Keratinocyte (primary cell): ENCODE measurements at regions not wholly inside any gene's neighbourhood (a gene's known extent, or its start where the extent isn't known, plus 50 kb on each side); places are given as distances from the start of the nearest gene placed in this dataset.

Source experiments
- DNase-seq: peaks from one replicate; pipeline ENCODE4 v3.0.0-alpha.2; 2011; ENCODE audit warnings: low read depth, missing footprints, low spot score
- FAIRE-seq: peaks from 2 replicates; lab custom pipeline; 2011; peaks lifted over from hg19 to GRCh38; lab: Jason Lieb, UNC
- H2AFZ ChIP-seq: 2 replicates; pipeline ENCODE4 v1.6.0; 2012; ENCODE audit warnings: low read length, control low read depth, inconsistent platforms; ENCODE audit not compliant: control insufficient read depth
- H3K27ac ChIP-seq: 2 replicates; pipeline ENCODE4 v1.5.1; 2011; ENCODE audit warnings: low read length; ENCODE audit not compliant: control insufficient read depth, insufficient read depth
- H3K27me3 ChIP-seq: 3 replicates; pipeline ENCODE4 v1.6.0; 2011; ENCODE audit warnings: low read length; ENCODE audit not compliant: control insufficient read depth, insufficient read depth; ENCODE audit errors: extremely low read depth
- H3K36me3 ChIP-seq, 2 experiments: 2 replicates in 1 of 2; 3 replicates in 1 of 2; pipeline ENCODE4 v1.5.1; 2011; ENCODE audit warnings: low read length in 2 of 2, mild to moderate bottlenecking in 1 of 2; ENCODE audit not compliant: control insufficient read depth in 2 of 2, insufficient read depth in 2 of 2; ENCODE audit errors: extremely low read depth in 1 of 2
- H3K4me1 ChIP-seq: 3 replicates; pipeline ENCODE4 v1.5.1; 2011; ENCODE audit warnings: low read length; ENCODE audit not compliant: control insufficient read depth, insufficient read depth; ENCODE audit errors: extremely low read depth
- H3K4me2 ChIP-seq: 3 replicates; pipeline ENCODE4 v1.6.0; 2011; ENCODE audit warnings: low read depth, low read length; ENCODE audit not compliant: control insufficient read depth, insufficient read depth; ENCODE audit errors: extremely low read depth
- H3K4me3 ChIP-seq, 3 experiments: fragments of 200-600 bp in 1 of 3; sonication (generic) in 1 of 3; 2 replicates in 2 of 3; 3 replicates in 1 of 3; pipeline ENCODE4 v1.5.1; 2011 to 2016; ENCODE audit warnings: low read length in 3 of 3, mild to moderate bottlenecking in 3 of 3, control low read depth in 2 of 3, inconsistent platforms in 1 of 3, low read depth in 1 of 3, mixed read lengths in 1 of 3, mixed run types in 1 of 3, moderate library complexity in 1 of 3; ENCODE audit not compliant: control insufficient read depth in 2 of 3, insufficient read depth in 2 of 3; ENCODE audit errors: extremely low read depth in 1 of 3
- H3K79me2 ChIP-seq: 2 replicates; pipeline ENCODE4 v1.6.0; 2012; ENCODE audit warnings: low read length; ENCODE audit not compliant: control insufficient read depth, insufficient read depth
- H3K9ac ChIP-seq: 3 replicates; pipeline ENCODE4 v1.6.0; 2011; ENCODE audit warnings: low read length; ENCODE audit not compliant: control insufficient read depth, insufficient read depth; ENCODE audit errors: extremely low read depth
- H3K9me1 ChIP-seq: 3 replicates; pipeline ENCODE4 v1.6.0; 2011; ENCODE audit warnings: low read length; ENCODE audit not compliant: control insufficient read depth, insufficient read depth; ENCODE audit errors: extremely low read depth
- H3K9me3 ChIP-seq: 2 replicates; pipeline ENCODE4 v1.5.1; 2012; ENCODE audit warnings: low read depth, low read length; ENCODE audit not compliant: control insufficient read depth
- H4K20me1 ChIP-seq: 3 replicates; pipeline ENCODE4 v1.6.0; 2011; ENCODE audit warnings: low read length; ENCODE audit not compliant: control insufficient read depth, insufficient read depth; ENCODE audit errors: extremely low read depth
- CTCF ChIP-seq, 3 experiments: IDR thresholded peaks in 1 of 3; conservative IDR thresholded peaks in 1 of 3; optimal IDR thresholded peaks in 1 of 3; 2 replicates in 2 of 3; 3 replicates in 1 of 3; pipeline versions ENCODE3 to v1.5.1; 2011; ENCODE audit warnings: low read length in 3 of 3, mild to moderate bottlenecking in 3 of 3, moderate library complexity in 2 of 3, control low read depth in 1 of 3, inconsistent platforms in 1 of 3; ENCODE audit not compliant: insufficient read depth in 2 of 3; ENCODE audit errors: extremely low read depth in 1 of 3
- EZH2 ChIP-seq: IDR thresholded peaks from one replicate; pipeline ENCODE4 v1.6.1; 2012; ENCODE audit warnings: inconsistent platforms, mild to moderate bottlenecking, low read length, moderate library complexity
- dilution Hi-C: fragments of 300-500 bp; cut with MboI; formaldehyde crosslinking; loops from one replicate; pipeline ENCODE4 v1.7.0; 2020; ENCODE audit warnings: low sequenced_read_pairs; ENCODE audit not compliant: extremely low pct_ligation_motif_present

- peak; percentile 20 for FAIRE-seq
- H3K4me3 ChIP-seq = no peak overlapping the region
- dilution Hi-C loops = loop anchor here (25.0 kb wide), 1 partner anchor 867 kb away; no protein-coding TSS in a partner anchor
These were observed 799.7 kb upstream of the ACVR2A start for GRCh38 chr2:147045113-147045512.

GRCh38 chr2:147041121-147041494, 803.7 kb upstream of the ACVR2A start:
- Histone ChIP-seq H3K79me2 (no peaks in the 10 kb centered on the region), H3K36me3 (no peaks in the 10 kb centered on the region), H3K27ac (no peak overlapping the region), H3K9ac (no peak overlapping the region), H4K20me1 (no peaks in the 10 kb centered on the region), H3K27me3 (no peaks in the 10 kb centered on the region), H3K4me1 (no peaks in the 10 kb centered on the region), H3K4me3 (no peak overlapping the region), H3K9me1 (no peaks in the 10 kb centered on the region), H3K9me3 (no peaks in the 10 kb centered on the region), H2AFZ (no peak overlapping the region), H3K4me2 (no peak overlapping the region)
- TF ChIP-seq CTCF (optimal IDR thresholded peaks at IDR 0.05 in 1 of 3, IDR thresholded peaks at IDR 0.05 in 1 of 3, conservative IDR thresholded peaks at IDR 0.05 in 1 of 3; ENCODE audit: extremely low read depth in 1 of 3, insufficient read depth in 2 of 3, low read length in 3 of 3) (no peak), EZH2 (no peak)
- dilution Hi-C loops = loop anchor here (25.0 kb wide), 1 partner anchor 871 kb away; no protein-coding TSS in a partner anchor
- FAIRE-seq (no peak), DNase-seq (no peak)

More at GRCh38 chr2:147045113-147045512, 799.7 kb upstream of the ACVR2A start:
- Histone ChIP-seq H3K4me1 (no peaks in the 10 kb centered on the region), H3K27me3 (no peaks in the 10 kb centered on the region), H3K79me2 (no peaks in the 10 kb centered on the region), H3K27ac (no peak overlapping the region), H3K36me3 (no peaks in the 10 kb centered on the region), H3K9me3 (no peaks in the 10 kb centered on the region), H3K4me2 (no peak overlapping the region), H2AFZ (peak overlapping the region; percentile 32), H4K20me1 (no peaks in the 10 kb centered on the region), H3K9me1 (no peaks in the 10 kb centered on the region), H3K9ac (no peak overlapping the region)
- DNase-seq = no peak
- peak; percentile 59 to 69 (median 62) for TF ChIP-seq CTCF (optimal IDR thresholded peaks at IDR 0.05 in 1 of 3, IDR thresholded peaks at IDR 0.05 in 1 of 3, conservative IDR thresholded peaks at IDR 0.05 in 1 of 3; ENCODE audit: extremely low read depth in 1 of 3, insufficient read depth in 2 of 3, low read length in 3 of 3)
- no peak for TF ChIP-seq EZH2
